Ishikawa (cell line): ENCODE measurements at regions not wholly inside any gene's neighbourhood (a gene's known extent, or its start where the extent isn't known, plus 50 kb on each side); places are given as distances from the start of the nearest gene placed in this dataset.

Experiments used
- CEBPB ChIP-seq: IDR thresholded peaks from 2 replicates; pipeline ENCODE4 v1.6.1; 2012
- CREB1 ChIP-seq: IDR thresholded peaks from 2 replicates; pipeline ENCODE4 v1.6.1; 2012; ENCODE audit warnings: low read depth
- EGR1 ChIP-seq: IDR thresholded peaks from 2 replicates; pipeline ENCODE4 v1.6.1; 2012
- EP300 ChIP-seq: IDR thresholded peaks from 2 replicates; pipeline ENCODE4 v1.6.1; 2012; ENCODE audit warnings: borderline replicate concordance
- FOXM1 ChIP-seq: IDR thresholded peaks from 2 replicates; pipeline ENCODE4 v1.6.1; 2012; ENCODE audit warnings: low read depth, borderline replicate concordance
- NFIC ChIP-seq: IDR thresholded peaks from 2 replicates; pipeline ENCODE4 v1.6.1; 2012
- RAD21 ChIP-seq: IDR thresholded peaks from 2 replicates; pipeline ENCODE4 v1.6.1; 2012; ENCODE audit warnings: low read depth
- REST ChIP-seq: IDR thresholded peaks from 2 replicates; pipeline ENCODE4 v1.6.1; 2012; ENCODE audit warnings: low read depth, mild to moderate bottlenecking
- TAF1 ChIP-seq: IDR thresholded peaks from 2 replicates; pipeline ENCODE4 v1.6.1; 2012; ENCODE audit warnings: low read depth, mild to moderate bottlenecking
- TCF12 ChIP-seq: IDR thresholded peaks from 2 replicates; pipeline ENCODE4 v1.6.1; 2012; ENCODE audit warnings: low read depth
- TEAD4 ChIP-seq: IDR thresholded peaks from 2 replicates; pipeline ENCODE4 v1.6.1; 2012
- USF1 ChIP-seq: IDR thresholded peaks from 2 replicates; pipeline ENCODE4 v1.6.1; 2012
- YY1 ChIP-seq: IDR thresholded peaks from 2 replicates; pipeline ENCODE4 v1.6.1; 2012; ENCODE audit warnings: low read depth
- ZBTB7A ChIP-seq: IDR thresholded peaks from 2 replicates; pipeline ENCODE4 v1.6.1; 2012; ENCODE audit warnings: low read depth
- TF ChIP-seq, protein P1 (sequence below): IDR thresholded peaks from 2 replicates; pipeline ENCODE4 v1.6.1; 2012

- TF ChIP-seq EGR1 (no peak), TEAD4 (no peak), REST (no peak), CREB1 (no peak), TCF12 (no peak), TAF1 (no peak), YY1 (no peak), NFIC (no peak), FOXM1 (no peak), EP300 (no peak)
- TF ChIP-seq, protein P1, sequence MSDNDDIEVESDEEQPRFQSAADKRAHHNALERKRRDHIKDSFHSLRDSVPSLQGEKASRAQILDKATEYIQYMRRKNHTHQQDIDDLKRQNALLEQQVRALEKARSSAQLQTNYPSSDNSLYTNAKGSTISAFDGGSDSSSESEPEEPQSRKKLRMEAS = no peak
These were observed 285.3 kb downstream of the EN1 start for GRCh38 chr2:118562144-118562543.

DNA sequence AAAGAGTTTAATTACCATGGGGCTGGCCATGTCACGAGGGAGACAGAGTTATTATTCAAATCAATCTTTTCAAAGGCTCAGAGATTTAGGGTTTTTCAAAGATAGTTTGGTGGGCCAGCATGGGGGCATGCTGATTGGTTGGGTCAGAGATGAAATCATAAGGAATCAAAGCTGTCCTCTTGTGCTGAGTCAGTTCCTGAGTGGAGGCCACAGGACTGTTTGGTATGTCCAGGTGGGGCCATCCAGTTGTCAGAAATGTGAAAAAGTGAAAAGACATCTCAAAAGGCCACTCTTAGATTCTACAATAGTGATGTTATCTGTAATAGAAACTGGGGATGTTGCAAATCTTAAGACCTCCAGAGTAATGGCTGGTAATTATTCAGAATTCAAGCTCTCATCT, 288.6 kb downstream of the EN1 start:
- TF ChIP-seq YY1 (no peak), NFIC (no peak), EGR1 (no peak), CREB1 (no peak), USF1 (no peak), TAF1 (no peak), FOXM1 (no peak), REST (no peak)
- TF ChIP-seq, protein P1 = no peak

DNA sequence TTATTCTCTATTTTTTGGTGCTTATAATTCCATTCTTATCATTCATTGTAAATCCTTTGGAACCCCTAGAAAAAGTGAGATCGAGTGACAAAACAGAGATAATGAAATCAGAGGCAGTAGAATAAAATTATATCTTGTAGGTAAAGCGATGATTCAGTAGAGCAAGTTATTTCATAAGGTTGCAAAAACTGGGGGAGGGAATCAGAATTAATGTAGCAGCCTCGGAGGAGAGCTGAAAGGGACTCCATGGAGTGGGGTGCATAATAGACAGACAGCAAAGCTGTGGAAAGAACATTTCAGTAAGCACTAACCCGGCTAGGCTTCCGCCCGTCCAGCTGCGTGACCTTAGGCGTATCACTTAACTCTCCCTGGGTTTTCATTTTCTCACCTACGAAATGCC, 289.7 kb downstream of the EN1 start:
- no peak for TF ChIP-seq TEAD4
- no peak for TF ChIP-seq EGR1
- TF ChIP-seq TCF12 = no peak
- no peak for TF ChIP-seq RAD21
- no peak for TF ChIP-seq CREB1
- no peak for TF ChIP-seq YY1
- TF ChIP-seq TAF1 = no peak
- no peak for TF ChIP-seq NFIC
- no peak for TF ChIP-seq EP300

- TF ChIP-seq CEBPB = no peak
- no peak for TF ChIP-seq YY1
- no peak for TF ChIP-seq TCF12
- no peak for TF ChIP-seq REST
- no peak for TF ChIP-seq TAF1
- no peak for TF ChIP-seq TEAD4
- TF ChIP-seq CREB1 = no peak
- TF ChIP-seq RAD21 = no peak
- TF ChIP-seq, protein P1 = no peak
- no peak for TF ChIP-seq EGR1
- no peak for TF ChIP-seq USF1
- TF ChIP-seq ZBTB7A = no peak
- TF ChIP-seq EP300 = no peak
- TF ChIP-seq NFIC = no peak
- no peak for TF ChIP-seq FOXM1
These were observed 290.4 kb downstream of the EN1 start for GRCh38 chr2:118557016-118557415.
